T-helper 2 cell (primary cell): ENCODE measurements at regions not wholly inside any gene's neighbourhood (a gene's known extent, or its start where the extent isn't known, plus 50 kb on each side); places are given as distances from the start of the nearest gene placed in this dataset.
A peak's percentile ranks its signal among the peaks of the same experiment; 100 is the strongest.
"Not testable (repeated sequence)": the region's sequence is repeated elsewhere in the genome, so short reads cannot be mapped to it uniquely, and the experiment has no call there.

Experiments used
- DNase-seq, 5 experiments: peaks; one replicate each; pipeline versions ENCODE4 v3.0.0 to v3.0.0-alpha.2; 2012 to 2022

- no peak for DNase-seq
These were observed 1080.7 kb upstream of the CELF4 start for GRCh38 chr18:38646296-38646695.

- DNase-seq: no peak
These were observed 1079.5 kb upstream of the CELF4 start for GRCh38 chr18:38644875-38645641.

DNA sequence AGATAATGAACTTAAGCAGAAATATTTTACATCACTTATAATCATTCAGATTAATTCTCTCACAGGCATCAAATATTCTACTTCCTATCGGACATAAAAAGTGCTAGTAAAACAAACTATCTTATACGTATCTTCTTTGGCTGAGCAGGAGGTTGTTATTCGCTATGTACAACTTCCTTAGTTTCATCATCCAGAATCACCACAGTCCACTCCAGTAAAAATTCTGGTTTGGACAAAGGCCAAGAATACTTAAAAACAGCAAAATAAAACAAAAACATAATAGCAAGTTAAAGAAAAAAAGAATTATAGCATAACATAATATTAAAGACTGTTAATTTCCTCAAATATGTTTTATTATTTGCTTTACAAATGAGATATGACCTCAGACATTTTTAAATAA is 1077.1 kb upstream of the CELF4 start:
- no peak for DNase-seq

DNA sequence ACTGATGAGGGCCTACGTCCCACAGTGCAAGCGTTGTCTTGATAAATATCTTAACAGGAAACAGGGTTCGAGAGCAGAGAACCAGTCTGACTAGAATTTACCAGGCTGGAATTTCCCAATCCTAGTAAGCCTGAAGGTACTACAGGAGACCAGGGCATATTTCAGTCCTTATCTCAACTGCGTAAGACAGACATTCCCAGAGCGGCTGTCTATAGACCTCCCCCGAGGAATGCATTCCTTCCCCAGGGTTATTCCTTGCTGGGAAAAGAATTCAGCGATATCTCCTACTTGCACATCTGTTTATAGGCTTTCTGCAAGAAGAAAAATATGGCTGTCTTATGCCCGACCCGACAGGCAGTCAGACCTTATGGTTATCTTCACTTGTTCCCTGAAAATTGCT is 1074.1 kb upstream of the CELF4 start:
- DNase-seq: not testable (repeated sequence)

GRCh38 chr18:38635709-38636430 is 1070.3 kb upstream of the CELF4 start:
- no peak for DNase-seq

DNA sequence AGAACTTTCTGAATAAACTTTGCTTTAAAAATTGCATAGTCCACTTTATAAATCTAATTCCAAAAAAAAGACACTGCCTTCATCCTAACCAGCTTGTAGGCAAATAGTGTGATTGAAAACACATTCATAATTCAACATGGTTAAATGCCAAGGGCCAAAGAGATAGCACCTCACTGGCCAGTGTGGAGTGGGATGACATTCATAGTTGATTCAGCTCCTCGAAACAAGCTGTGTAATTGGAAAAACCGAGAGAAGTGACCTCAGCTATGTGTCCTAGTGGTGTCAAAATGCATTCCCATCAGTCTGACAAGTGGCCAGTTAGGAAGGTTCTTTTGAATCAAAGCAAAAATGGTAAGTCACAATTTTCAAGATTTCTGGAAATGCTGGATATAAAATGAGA is 1068.5 kb upstream of the CELF4 start:
- no peak for DNase-seq

- DNase-seq: no peak
These were observed 1067.7 kb upstream of the CELF4 start for GRCh38 chr18:38633333-38633732.

DNA sequence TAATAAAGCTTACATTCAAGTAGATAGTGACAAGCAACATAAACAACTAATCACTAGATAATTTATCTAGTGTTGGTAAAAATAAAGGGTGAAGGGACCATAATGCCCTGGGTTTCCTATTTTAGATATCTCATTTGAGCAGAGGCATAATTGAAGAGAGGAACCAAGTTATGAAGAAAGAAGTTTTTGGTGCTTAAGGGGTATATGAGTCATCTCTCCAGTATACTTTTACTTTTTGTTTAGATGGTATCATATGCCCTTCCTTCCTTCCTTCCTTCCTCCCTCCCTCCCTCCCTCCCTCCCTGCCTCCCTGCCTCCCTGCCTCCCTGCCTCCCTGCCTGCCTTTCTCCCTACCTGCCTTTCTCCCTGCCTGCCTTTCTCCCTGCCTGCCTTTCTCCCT is 1053.5 kb upstream of the CELF4 start:
- no peak for DNase-seq

DNA sequence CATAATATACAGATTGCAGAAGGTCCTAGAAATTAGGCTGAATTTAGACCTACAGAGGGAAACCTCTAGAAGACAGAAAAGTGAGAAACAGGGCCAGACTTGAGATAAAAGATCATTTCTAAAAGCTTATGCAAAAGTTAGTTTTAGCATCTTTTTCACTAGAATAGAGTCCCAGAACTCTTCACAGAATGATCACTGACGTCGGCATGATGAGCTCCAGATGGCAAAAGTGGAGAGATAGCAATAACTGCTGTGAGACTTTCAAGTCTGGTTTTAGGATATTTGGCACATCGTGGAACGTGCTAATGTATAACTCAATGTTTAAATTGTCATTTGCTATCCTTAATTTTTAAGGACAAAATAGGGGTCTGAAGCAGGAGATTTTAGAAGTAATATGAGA is 1050.7 kb upstream of the CELF4 start:
- no peak for DNase-seq

DNA sequence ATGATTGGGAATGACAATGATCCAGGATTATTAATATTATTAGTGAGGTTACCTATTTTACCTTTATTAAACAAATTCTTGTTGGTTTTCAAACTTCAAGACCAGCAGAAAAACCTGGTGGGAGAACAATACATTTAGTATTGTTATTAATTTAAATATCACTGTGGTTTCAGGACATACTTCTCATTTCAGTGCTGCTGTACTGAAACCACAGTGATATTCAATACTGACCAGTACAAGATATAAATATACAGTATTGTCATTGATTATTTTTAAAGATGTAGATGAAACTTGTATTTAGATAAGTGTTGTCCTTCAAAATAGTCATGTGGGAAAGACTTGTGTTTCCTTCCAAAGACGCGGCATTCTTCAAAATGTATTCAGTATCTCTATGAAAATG is 1047.3 kb upstream of the CELF4 start:
- DNase-seq: no peak

- no peak for DNase-seq
These were observed 1045.7 kb upstream of the CELF4 start for GRCh38 chr18:38611036-38611964.

- no peak for DNase-seq
These were observed 1041.2 kb upstream of the CELF4 start for GRCh38 chr18:38606841-38607240.

GRCh38 chr18:38602341-38602740 is 1036.7 kb upstream of the CELF4 start:
- DNase-seq: no peak

DNA sequence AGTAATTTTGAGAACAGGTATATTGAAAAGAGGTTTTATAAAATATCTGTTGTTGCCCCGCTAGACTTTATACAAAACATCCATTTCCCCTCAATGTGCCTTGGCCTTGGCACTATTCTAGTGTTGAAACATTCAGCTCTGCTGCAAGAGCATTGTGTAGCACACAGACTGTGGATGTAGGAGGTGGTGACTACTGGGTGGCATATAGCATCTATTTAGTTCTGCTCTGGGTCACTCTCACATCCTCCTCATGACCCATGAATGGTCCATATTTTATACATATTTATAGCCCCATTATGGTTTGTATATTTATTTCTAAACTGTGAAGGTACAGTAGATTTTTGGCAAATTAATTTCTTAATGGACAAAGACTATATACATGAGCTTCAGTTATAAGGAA is 1022.0 kb upstream of the CELF4 start:
- no peak for DNase-seq

GRCh38 chr18:38586327-38586726 is 1020.7 kb upstream of the CELF4 start:
- no peak for DNase-seq

GRCh38 chr18:38579764-38580163 is 1014.2 kb upstream of the CELF4 start:
- DNase-seq: no peak

GRCh38 chr18:38576916-38577315 is 1011.3 kb upstream of the CELF4 start:
- DNase-seq: peak in 2 of 5 experiments; percentile 3 to 15

GRCh38 chr18:38576349-38576748 is 1010.8 kb upstream of the CELF4 start:
- DNase-seq: peak in 1 of 5 experiments; percentile 1

DNA sequence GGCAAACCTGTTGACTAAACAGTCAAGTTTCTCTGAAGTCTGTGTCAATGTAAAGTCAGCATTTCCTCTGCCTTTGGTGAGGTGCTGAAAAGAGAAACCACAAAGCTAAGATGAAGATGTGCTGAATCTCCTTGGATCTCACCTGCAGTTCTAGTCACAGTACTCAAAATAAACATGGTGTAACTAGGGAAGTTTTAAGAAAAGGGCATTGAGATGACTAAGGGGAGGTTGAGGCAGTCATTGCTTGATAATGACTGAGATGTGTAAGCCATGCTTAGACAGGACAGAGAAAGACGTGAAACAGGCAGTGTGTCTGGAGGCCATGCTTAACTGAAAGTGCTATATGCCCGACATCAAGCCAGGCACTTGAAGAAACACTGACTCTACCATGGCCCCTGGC is 1010.0 kb upstream of the CELF4 start:
- peak in 2 of 5 experiments; percentile 7 to 9 for DNase-seq

- DNase-seq: peak in 1 of 5 experiments; percentile 27
These were observed 1009.4 kb upstream of the CELF4 start for GRCh38 chr18:38575023-38575422.

GRCh38 chr18:38572554-38573111 is 1007.0 kb upstream of the CELF4 start:
- DNase-seq: no peak

GRCh38 chr18:38571651-38572050 is 1006.1 kb upstream of the CELF4 start:
- DNase-seq: no peak

DNA sequence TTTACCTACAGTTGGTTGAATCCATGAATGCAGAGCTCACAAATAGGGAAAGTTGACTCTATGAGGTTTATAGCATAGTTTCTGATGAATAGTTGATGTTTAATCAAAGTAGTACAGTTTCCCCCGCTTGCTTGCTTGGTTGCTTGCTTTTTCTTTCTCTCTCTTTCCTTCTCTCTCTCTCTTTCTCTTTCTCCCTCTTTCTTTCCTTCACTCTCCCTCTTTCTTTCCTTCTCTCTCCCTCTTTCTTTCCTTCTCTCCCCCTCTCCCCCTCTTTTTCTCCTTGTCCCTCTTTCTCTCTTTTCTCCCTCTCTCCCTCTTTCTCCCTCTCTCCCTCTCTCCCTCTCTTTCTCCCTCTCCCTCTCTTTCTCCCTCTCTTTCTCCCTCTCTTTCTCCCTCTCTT is 999.9 kb upstream of the CELF4 start:
- no peak for DNase-seq
